Mononuclear cell (primary cell): ENCODE measurements at regions not wholly inside any gene's neighbourhood (a gene's known extent, or its start where the extent isn't known, plus 50 kb on each side); places are given as distances from the start of the nearest gene placed in this dataset.
"Not testable (repeated sequence)": the region's sequence is repeated elsewhere in the genome, so short reads cannot be mapped to it uniquely, and the experiment has no call there.

ENCODE experiments used
- H3K27me3 ChIP-seq: 2 replicates; pipeline ENCODE4 v1.6.0; 2011; ENCODE audit warnings: low read length, control low read depth; ENCODE audit not compliant: insufficient read depth
- H3K4me1 ChIP-seq: 2 replicates; pipeline ENCODE4 v1.5.1; 2011; ENCODE audit warnings: mild to moderate bottlenecking, low read length, control low read depth; ENCODE audit not compliant: insufficient read depth
- H3K4me3 ChIP-seq: 2 replicates; pipeline ENCODE4 v1.5.1; 2011; ENCODE audit warnings: mild to moderate bottlenecking, low read length, moderate library complexity
- H3K9me3 ChIP-seq: 2 replicates; pipeline ENCODE4 v1.5.1; 2011; ENCODE audit warnings: low read depth, mild to moderate bottlenecking, control low read depth, low read length

DNA sequence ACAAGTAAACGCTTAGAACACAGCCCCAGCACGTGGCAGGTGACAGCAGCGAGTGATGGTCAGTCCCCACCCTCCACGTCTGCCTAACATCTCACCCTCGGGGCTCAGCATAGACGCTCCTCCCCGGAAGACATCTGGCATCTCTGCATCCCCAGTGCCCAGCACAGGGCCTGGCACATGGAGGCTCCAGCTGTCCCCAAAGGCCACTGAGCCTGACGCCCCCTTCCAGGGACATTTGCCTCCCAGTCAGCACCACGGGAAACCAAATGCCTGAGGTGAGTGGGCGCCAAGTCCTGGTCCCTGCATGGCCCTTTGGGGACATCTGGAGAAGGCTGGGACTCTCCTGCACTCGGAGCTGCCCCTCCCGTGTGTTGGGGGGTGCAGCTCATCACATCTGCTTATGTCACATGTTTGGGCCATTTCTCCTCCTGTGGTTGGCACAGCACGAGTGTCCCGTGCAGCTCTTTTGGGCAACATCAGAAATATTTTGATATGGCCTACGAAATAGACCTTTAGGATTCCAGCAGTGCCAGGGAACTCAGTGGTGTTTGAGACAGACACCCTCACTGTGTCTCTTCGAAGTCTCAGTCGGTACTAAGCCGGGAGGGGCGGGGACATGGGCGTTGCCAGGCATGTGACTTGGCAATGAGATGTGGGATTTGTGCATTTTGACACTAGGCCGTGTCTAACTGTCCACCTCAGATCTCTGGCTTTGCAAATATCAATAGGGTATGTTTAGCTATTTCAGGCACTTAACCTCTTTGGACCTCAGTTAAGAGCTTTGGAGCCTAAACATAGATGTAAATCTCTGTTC, 315.0 kb downstream of the PTPRU start:
- H3K4me3 ChIP-seq: no peak overlapping the region

DNA sequence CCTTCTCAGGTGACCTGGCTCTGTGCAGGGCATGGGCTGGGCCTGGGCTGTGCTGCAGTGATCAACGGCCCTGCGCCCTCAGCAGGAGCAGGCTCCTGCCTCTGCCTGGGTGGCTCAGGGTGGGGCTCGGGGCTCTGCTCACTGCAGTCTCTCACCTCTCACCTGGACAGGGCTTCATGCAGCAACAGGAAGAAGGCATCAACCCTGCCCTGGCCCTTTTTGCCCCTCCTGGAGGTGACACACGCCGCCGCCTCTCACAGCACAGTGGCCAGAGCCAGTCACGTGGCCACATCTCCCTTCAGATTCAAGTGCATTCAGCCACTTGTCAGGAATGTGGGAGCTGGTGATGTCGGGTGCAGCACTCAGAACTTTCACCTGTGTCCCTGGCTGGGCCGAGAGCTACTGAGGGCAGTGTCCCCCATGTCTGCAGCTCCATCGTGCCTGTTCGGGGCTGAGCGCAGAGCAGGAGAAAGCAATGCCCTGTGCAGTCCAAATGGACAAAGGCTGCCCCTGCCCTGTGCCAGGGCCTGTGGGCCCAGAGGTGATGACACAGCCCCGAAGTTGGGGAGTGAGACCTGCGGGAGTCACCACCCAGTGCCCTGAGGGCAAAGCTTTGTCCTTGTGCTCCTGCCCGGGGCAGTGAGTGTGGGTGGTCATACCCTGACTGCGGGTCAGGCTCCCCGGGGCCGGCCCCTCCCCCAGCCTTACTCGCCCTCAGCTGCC, 314.0 kb downstream of the PTPRU start:
- H3K27me3 ChIP-seq: no peaks in the 10 kb centered on the region
- no peak overlapping the region for H3K4me3 ChIP-seq
- no peaks in the 10 kb centered on the region for H3K9me3 ChIP-seq
- H3K4me1 ChIP-seq: no peaks in the 10 kb centered on the region

More for the DNA sequence above, 315.0 kb downstream of the PTPRU start:
- Histone ChIP-seq H3K4me1 (no peaks in the 10 kb centered on the region), H3K9me3 (no peaks in the 10 kb centered on the region), H3K27me3 (no peaks in the 10 kb centered on the region)

DNA sequence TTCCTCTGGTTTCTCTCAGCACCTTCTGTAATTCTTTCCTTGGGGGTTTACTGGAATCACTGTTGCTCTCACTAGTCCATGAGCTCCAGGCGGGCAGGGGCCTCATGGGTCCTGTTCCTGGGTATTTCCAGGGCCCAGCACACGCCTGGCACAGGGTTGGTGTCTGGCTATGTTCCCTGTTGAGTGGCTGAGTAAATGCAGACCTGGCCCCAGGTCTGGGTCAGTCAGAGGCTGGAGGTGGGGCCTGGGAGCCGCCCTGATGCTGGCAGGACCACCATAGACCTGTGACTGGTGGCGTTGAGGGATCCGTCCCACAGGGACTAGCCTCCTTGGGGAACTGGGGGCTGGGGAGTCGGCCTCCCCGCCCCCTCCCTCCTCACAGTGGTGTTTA, 313.4 kb downstream of the PTPRU start:
- not testable (repeated sequence) for H3K4me1 ChIP-seq, H3K27me3 ChIP-seq, H3K9me3 ChIP-seq, H3K4me3 ChIP-seq

GRCh38 chr1:29549001-29549400, 312.7 kb downstream of the PTPRU start:
- no peaks in the 10 kb centered on the region for H3K4me1 ChIP-seq
- no peaks in the 10 kb centered on the region for H3K9me3 ChIP-seq
- H3K27me3 ChIP-seq: no peaks in the 10 kb centered on the region
- no peak overlapping the region for H3K4me3 ChIP-seq

GRCh38 chr1:29548091-29548490, 311.8 kb downstream of the PTPRU start:
- H3K9me3 ChIP-seq: no peaks in the 10 kb centered on the region
- no peak overlapping the region for H3K4me3 ChIP-seq
- H3K27me3 ChIP-seq: no peaks in the 10 kb centered on the region
- H3K4me1 ChIP-seq: no peaks in the 10 kb centered on the region

DNA sequence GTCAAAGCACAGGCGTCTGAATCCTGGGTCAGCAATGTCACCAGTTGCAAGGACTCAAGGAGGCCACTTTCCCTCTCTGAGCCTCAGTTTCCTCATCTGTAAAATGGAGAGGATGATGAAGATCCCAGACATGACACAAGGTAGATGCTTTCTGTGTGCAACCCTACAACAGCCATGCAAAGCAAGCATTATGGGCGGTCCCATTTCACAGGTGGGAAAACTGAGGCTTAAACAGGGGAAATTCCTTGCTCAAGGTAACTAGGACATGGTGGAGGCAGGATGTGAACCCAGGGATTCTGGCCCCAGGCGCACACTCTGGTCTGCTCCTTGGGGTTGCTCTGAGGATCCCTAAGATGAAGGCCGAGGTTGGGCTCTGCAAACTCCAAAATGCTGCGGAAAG, 311.0 kb downstream of the PTPRU start:
- H3K27me3 ChIP-seq: no peaks in the 10 kb centered on the region
- H3K4me3 ChIP-seq: no peak overlapping the region
- no peaks in the 10 kb centered on the region for H3K9me3 ChIP-seq
- no peaks in the 10 kb centered on the region for H3K4me1 ChIP-seq

DNA sequence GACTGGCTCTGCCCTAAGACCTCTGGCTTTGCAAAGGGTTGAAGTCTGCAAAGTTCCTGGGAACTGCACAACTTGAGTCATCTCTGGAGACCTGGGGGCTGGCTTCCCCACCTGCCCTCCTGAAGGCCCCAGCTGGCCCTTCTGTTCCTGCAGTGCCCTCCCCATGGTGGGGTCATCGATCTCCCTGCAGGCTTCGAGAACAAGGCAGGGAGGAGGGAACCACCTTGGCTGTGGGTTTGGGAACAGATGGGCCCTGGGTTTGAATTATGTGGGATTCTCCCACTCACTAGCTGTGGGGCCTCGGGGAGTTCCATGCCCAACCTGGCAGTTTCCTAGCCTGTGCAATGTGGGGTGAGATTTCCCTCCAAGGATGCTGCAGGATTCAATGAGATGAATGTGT, 310.2 kb downstream of the PTPRU start:
- no peak overlapping the region for H3K4me3 ChIP-seq
- H3K9me3 ChIP-seq: no peaks in the 10 kb centered on the region
- no peaks in the 10 kb centered on the region for H3K27me3 ChIP-seq
- no peaks in the 10 kb centered on the region for H3K4me1 ChIP-seq

DNA sequence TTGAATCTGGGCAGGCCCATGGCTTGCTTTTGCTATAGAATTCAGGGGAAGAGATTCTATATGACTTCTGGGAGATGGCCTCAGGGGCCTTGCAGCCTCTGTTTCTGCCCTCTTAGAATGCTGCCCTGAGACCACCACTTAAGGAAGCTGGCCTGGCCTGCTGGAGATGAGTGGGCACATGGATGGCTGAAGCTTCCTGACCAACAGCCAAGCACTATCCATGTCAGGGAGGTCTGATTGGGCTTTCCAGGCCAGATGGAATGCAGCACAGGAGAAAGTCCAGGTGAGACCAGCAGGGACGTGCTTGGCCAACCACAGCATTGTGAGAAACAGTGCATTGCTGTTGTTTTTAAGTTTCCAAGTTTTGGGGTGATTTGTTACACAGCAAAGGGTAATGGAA, 308.1 kb downstream of the PTPRU start:
- Histone ChIP-seq H3K4me3 (no peak overlapping the region), H3K9me3 (no peaks in the 10 kb centered on the region), H3K27me3 (no peaks in the 10 kb centered on the region), H3K4me1 (no peaks in the 10 kb centered on the region)

GRCh38 chr1:29543586-29543985, 307.3 kb downstream of the PTPRU start:
- no peaks in the 10 kb centered on the region for H3K27me3 ChIP-seq
- H3K4me3 ChIP-seq: no peak overlapping the region
- no peaks in the 10 kb centered on the region for H3K4me1 ChIP-seq
- H3K9me3 ChIP-seq: no peaks in the 10 kb centered on the region

DNA sequence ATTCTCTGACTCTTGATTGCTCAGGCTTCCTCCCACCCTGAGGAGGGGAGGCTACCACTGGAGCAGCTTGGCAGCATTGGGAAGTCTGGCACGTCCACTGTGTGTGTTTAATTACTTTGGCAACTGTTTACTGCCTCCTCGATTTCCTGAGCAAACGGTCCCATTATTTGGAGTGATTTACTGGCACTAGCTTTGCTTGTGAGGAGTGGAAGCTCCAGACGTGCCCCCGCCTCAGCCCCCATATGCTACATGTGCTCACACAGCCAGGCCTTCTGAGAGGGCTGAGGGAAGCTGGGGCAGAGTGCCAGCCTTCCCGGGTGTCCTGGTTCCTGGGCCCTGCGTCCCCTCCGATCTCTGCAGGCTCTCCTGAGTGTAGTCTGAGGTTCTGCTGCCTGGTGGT, 306.2 kb downstream of the PTPRU start:
- Histone ChIP-seq H3K4me1 (no peaks in the 10 kb centered on the region), H3K27me3 (no peaks in the 10 kb centered on the region), H3K9me3 (no peaks in the 10 kb centered on the region), H3K4me3 (no peak overlapping the region)

DNA sequence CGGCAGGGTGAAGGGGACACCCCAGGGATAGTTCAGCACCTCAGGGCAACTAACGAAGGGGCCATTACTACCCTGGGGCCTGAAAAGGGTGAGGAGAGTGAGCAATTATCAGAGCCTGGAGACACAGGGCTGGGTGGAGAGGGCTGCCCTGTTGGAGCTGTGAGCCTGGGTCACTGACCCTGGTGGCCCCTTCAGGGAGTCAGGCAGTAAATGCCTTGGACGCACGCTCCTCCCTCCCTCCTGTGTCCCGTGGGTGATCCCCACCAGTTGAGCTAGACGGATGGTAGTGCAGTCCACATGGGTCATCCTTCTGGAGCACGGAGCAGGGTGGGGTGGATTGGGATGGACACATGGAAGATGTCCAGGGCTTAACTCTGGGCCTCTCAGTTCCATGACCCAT, 305.3 kb downstream of the PTPRU start:
- H3K4me1 ChIP-seq: no peaks in the 10 kb centered on the region
- H3K27me3 ChIP-seq: no peaks in the 10 kb centered on the region
- no peaks in the 10 kb centered on the region for H3K9me3 ChIP-seq
- no peak overlapping the region for H3K4me3 ChIP-seq

GRCh38 chr1:29540801-29541357, 304.6 kb downstream of the PTPRU start:
- Histone ChIP-seq H3K27me3 (no peaks in the 10 kb centered on the region), H3K4me3 (no peak overlapping the region), H3K4me1 (no peaks in the 10 kb centered on the region), H3K9me3 (no peaks in the 10 kb centered on the region)

- H3K9me3 ChIP-seq: no peaks in the 10 kb centered on the region
- H3K4me1 ChIP-seq: no peaks in the 10 kb centered on the region
- no peaks in the 10 kb centered on the region for H3K27me3 ChIP-seq
- H3K4me3 ChIP-seq: no peak overlapping the region
Observed at GRCh38 chr1:29539971-29540370, 303.6 kb downstream of the PTPRU start.

DNA sequence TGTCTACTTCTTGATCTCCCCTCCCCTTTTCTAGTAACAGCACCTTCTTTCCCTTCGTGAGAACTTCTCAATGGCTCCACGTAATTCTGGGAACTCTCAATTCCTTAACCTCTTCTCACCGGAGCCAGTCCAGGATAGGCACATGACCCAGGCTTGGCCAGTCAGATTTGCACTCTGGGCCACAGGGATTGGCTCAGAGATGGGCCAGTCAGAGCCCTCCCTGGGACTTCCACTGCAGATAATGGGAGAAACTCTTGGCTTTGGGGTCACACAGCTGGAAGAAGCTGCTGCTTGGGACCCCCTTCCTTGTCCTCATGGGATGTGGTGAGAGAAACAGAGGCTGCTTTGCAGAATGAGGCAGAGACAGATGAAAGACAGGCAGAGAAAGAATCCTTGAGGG, 302.3 kb downstream of the PTPRU start:
- Histone ChIP-seq H3K4me1 (no peaks in the 10 kb centered on the region), H3K9me3 (no peaks in the 10 kb centered on the region), H3K4me3 (no peak overlapping the region), H3K27me3 (no peaks in the 10 kb centered on the region)

- Histone ChIP-seq H3K4me3 (no peak overlapping the region), H3K4me1 (no peaks in the 10 kb centered on the region), H3K9me3 (peaks cover 11% of the 10 kb centered on the region), H3K27me3 (no peaks in the 10 kb centered on the region)
Observed at GRCh38 chr1:29532751-29533150, 296.4 kb downstream of the PTPRU start.
